NT2/D1 (cell line): ENCODE measurements at regions not wholly inside any gene's neighbourhood (a gene's known extent, or its start where the extent isn't known, plus 50 kb on each side); places are given as distances from the start of the nearest gene placed in this dataset.

Source experiments
- SUZ12 ChIP-seq: IDR thresholded peaks from 2 replicates; pipeline ENCODE4 v1.6.1; 2011; ENCODE audit not compliant: insufficient read length, insufficient read depth; ENCODE audit errors: extremely low read depth
- ZNF274 ChIP-seq: IDR thresholded peaks from 2 replicates; pipeline ENCODE4 v1.6.1; 2011; ENCODE audit warnings: mild to moderate bottlenecking, low read depth, low read length

- TF ChIP-seq ZNF274 (no peak), SUZ12 (no peak)
Observed at GRCh38 chr11:27209562-27210005, 153.4 kb downstream of the CCDC34 start.
